GM12878 (cell line): ENCODE measurements at regions not wholly inside any gene's neighbourhood (a gene's known extent, or its start where the extent isn't known, plus 50 kb on each side); places are given as distances from the start of the nearest gene placed in this dataset.

Experiments used
- ATAC-seq: fragments of 200-7000 bp; cut with Tn5 transposase; 3 replicates; pipeline ENCODE4 v1.9.1; 2020; ENCODE audit warnings: mild to moderate bottlenecking, moderate library complexity
- BruUV-seq: library from RNA; stranded (reverse); fragments of 400-500 nt; replicated peaks from 2 replicates; lab custom pipeline; 2021; lab: Mats Ljungman, UMichigan
- CTCF ChIA-PET: fragments of 300-600 bp; sonication (Branson Sonifier 250); formaldehyde crosslinking; extraction: SDS; loops from one replicate; lab custom pipeline; 2021; ENCODE audit warnings: inconsistent platforms; lab: Yijun Ruan, JAX
- POLR2A ChIA-PET: fragments of 350-600 bp; formaldehyde crosslinking; extraction: SDS; loops from one replicate; lab custom pipeline; 2021; ENCODE audit warnings: inconsistent platforms; lab: Charles Lee
- RAD21 ChIA-PET: fragments of 300-600 bp; sonication (Branson Sonifier 250); formaldehyde crosslinking; loops from one replicate; lab custom pipeline; 2023; ENCODE audit warnings: antibody characterized with exemption; ENCODE audit not compliant: unreplicated experiment; lab: Charles Lee
- SMC1A ChIA-PET: fragments of 300-600 bp; sonication (Branson Sonifier 250); formaldehyde crosslinking; loops from one replicate; lab custom pipeline; 2023; ENCODE audit not compliant: unreplicated experiment, uncharacterized antibody; lab: Charles Lee
- DNase-seq: peaks from one replicate; pipeline ENCODE4 v3.0.0-alpha.2; 2011; ENCODE audit warnings: low read depth, low spot score
- FAIRE-seq: peaks from 3 replicates; lab custom pipeline; 2011; peaks lifted over from hg19 to GRCh38; lab: Jason Lieb, UNC
- H2AFZ ChIP-seq: 2 replicates; pipeline ENCODE4 v1.6.0; 2011; ENCODE audit warnings: low read depth, low read length, control low read depth; ENCODE audit not compliant: control insufficient read depth
- H3K27ac ChIP-seq: 2 replicates; pipeline ENCODE4 v1.5.1; 2011; ENCODE audit warnings: control low read depth; ENCODE audit not compliant: control insufficient read depth, insufficient read depth
- H3K27me3 ChIP-seq, 2 experiments: replicated peaks in 1 of 2; 2 replicates each; pipeline versions ENCODE4 v1.6.0 to v1.6.1; 2011; ENCODE audit warnings: low read length in 1 of 2; ENCODE audit not compliant: control insufficient read depth in 2 of 2, insufficient read depth in 2 of 2
- H3K36me3 ChIP-seq, 2 experiments: 2 replicates each; pipeline ENCODE4 v1.5.1; 2011; ENCODE audit warnings: low read length in 1 of 2; ENCODE audit not compliant: control insufficient read depth in 2 of 2, insufficient read depth in 2 of 2
- H3K4me1 ChIP-seq: 2 replicates; pipeline ENCODE4 v1.6.1; 2011; ENCODE audit warnings: mild to moderate bottlenecking, low read length, moderate library complexity, mixed read lengths; ENCODE audit not compliant: control insufficient read depth, insufficient read depth
- H3K4me2 ChIP-seq: 2 replicates; pipeline ENCODE4 v1.6.0; 2011; ENCODE audit warnings: control low read depth; ENCODE audit not compliant: control insufficient read depth, insufficient read depth
- H3K4me3 ChIP-seq: fragments of 200-600 bp; sonication (generic); 2 replicates; pipeline ENCODE4 v1.5.1; 2016
- H3K79me2 ChIP-seq: 2 replicates; pipeline ENCODE4 v1.6.0; 2011; ENCODE audit warnings: low read length; ENCODE audit not compliant: control insufficient read depth, insufficient read depth
- H3K9ac ChIP-seq: 2 replicates; pipeline ENCODE4 v1.8.0; 2011; ENCODE audit warnings: low read length, control low read depth, mixed read lengths; ENCODE audit not compliant: control insufficient read depth, insufficient read depth
- H3K9me3 ChIP-seq: replicated peaks from 3 replicates; pipeline ENCODE4 v1.5.1; 2011; ENCODE audit warnings: mild to moderate bottlenecking, low read length; ENCODE audit not compliant: control insufficient read depth, insufficient read depth
- H4K20me1 ChIP-seq: 2 replicates; pipeline ENCODE4 v1.6.0; 2011; ENCODE audit not compliant: control insufficient read depth, insufficient read depth
- ATF7 ChIP-seq: fragments of 450-650 bp; IDR thresholded peaks from 2 replicates; pipeline ENCODE4 v1.6.1; 2016; ENCODE audit warnings: low read depth, mild to moderate bottlenecking
- BACH1 ChIP-seq: fragments of 450-650 bp; IDR thresholded peaks from 2 replicates; pipeline ENCODE4 v1.6.1; 2017; ENCODE audit warnings: mild to moderate bottlenecking, borderline replicate concordance
- CBFB ChIP-seq: IDR thresholded peaks from 2 replicates; pipeline ENCODE4 v1.6.1; 2016; ENCODE audit warnings: antibody characterized with exemption, low read depth
- CEBPB ChIP-seq, 2 experiments: fragments of 150-350 bp in 1 of 2; IDR thresholded peaks; 2 replicates each; pipeline ENCODE4 v1.6.1; 2012 to 2014; ENCODE audit warnings: low read depth in 2 of 2, low read length in 2 of 2, borderline replicate concordance in 1 of 2, inconsistent platforms in 1 of 2
- DPF2 ChIP-seq: fragments of 450-650 bp; IDR thresholded peaks from 2 replicates; pipeline ENCODE4 v1.6.1; 2017; ENCODE audit warnings: mild to moderate bottlenecking
- EZH2 ChIP-seq: IDR thresholded peaks from 2 replicates; pipeline ENCODE4 v1.6.1; 2012; ENCODE audit warnings: low read depth, mild to moderate bottlenecking, control low read depth, inconsistent platforms, low read length, borderline replicate concordance; ENCODE audit not compliant: control insufficient read depth
- FOXK2 ChIP-seq: fragments of 450-650 bp; IDR thresholded peaks from 2 replicates; pipeline ENCODE4 v1.6.1; 2017; ENCODE audit warnings: mild to moderate bottlenecking, moderate library complexity
- HCFC1 ChIP-seq: fragments of 150-350 bp; IDR thresholded peaks from 2 replicates; pipeline ENCODE4 v1.6.1; 2014; ENCODE audit warnings: low read length
- SMARCA5 ChIP-seq: fragments of 450-650 bp; IDR thresholded peaks from 2 replicates; pipeline ENCODE4 v1.6.1; 2017; ENCODE audit warnings: mild to moderate bottlenecking
- WGBS: methylation state at CpG from one replicate; pipeline ENCODE4 v1.1.6; 2016; ENCODE audit warnings: low lambda C conversion rate; ENCODE audit not compliant: insufficient replicate concordance, insufficient coverage; ENCODE audit errors: missing lambda C conversion rate; 5-methylcytosine and 5-hydroxymethylcytosine counted together
- in situ Hi-C: fragments of 300-500 bp; cut with MboI; formaldehyde crosslinking; loops from 9 replicates; pipeline ENCODE4 v1.14.3; 2018; ENCODE audit warnings: mixed read lengths
- intact Hi-C: fragments of 100-400 bp; cut with micrococcal nuclease; formaldehyde crosslinking; loops from one replicate; pipeline ENCODE4 v1.14.2; 2022; ENCODE audit not compliant: unreplicated experiment
- TF ChIP-seq, protein P1 (sequence below): IDR thresholded peaks from 2 replicates; pipeline ENCODE4 v1.6.1; 2011; ENCODE audit warnings: low read depth, mild to moderate bottlenecking, low read length, moderate library complexity, borderline replicate concordance; ENCODE audit errors: extremely low read depth
- TF ChIP-seq, protein P2 (sequence below): IDR thresholded peaks from 2 replicates; pipeline ENCODE4 v1.6.1; 2012; ENCODE audit warnings: low read length, inconsistent platforms

DNA sequence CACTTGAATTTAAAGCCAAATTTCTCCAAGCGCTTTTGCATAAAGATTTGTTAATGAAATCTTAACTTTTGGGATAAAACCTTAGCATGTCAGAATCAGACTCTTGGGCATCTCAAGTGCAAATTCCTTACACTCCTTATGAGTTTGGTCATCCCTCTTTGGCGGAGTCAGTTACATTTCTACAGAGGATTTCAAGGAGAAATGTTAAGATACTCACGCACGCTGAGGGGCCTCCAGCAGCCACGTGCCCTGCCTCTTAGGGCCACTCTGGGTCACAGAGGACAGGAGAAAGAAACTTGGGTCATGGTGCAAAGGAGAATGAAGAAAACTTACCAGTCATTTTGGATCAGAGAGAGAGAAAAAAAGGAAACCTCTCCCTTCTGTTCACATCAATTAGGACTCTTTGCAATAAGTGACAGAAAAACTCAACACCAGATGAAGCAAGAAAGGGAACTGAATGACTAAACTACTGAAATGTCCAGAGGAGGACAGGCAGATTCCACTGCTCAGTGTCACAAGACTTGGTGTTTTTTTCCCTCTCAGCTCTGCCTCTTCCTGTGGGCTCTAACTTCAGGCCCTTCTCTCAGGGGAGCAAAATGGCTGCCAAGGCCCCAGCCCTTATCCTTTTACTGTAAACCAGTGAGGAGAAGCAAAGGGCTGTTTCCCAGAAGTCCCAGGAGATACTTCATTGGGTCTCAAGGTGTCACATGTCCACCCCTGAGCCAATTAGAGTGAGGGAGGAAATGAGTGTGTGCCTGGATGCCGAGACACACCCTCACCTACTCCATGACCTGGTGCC lies 63.3 kb upstream of the NFIL3 start:
- H3K79me2 ChIP-seq = no peaks in the 10 kb centered on the region
- H3K4me3 ChIP-seq = no peak overlapping the region
- no peak for FAIRE-seq
- intact Hi-C loops = no loop called here
- SMC1A ChIA-PET = interaction anchor here (0.6 kb wide), 2 partner anchors 39 to 173 kb away, joined by 3 read pairs; no protein-coding TSS in a partner anchor
- no peak for ATAC-seq
- H3K27me3 ChIP-seq = no peaks in the 10 kb centered on the region; a peak in 2 of 4 replicates
- no peaks in the 10 kb centered on the region for H3K4me1 ChIP-seq
- WGBS = 38% methylated on average over 6 of the region's 6 CpGs
- H3K36me3 ChIP-seq = no peaks in the 10 kb centered on the region; a peak in 1 of 4 replicates
- RAD21 ChIA-PET = no interaction called here
- H3K9me3 ChIP-seq = no peaks in the 10 kb centered on the region; the same call in 2 of the 3 replicates
- DNase-seq = no peak
- H3K4me2 ChIP-seq = no peak overlapping the region
- CTCF ChIA-PET = no interaction called here
- POLR2A ChIA-PET = no interaction called here
- H2AFZ ChIP-seq = no peak overlapping the region
- no TSS peak for BruUV-seq
- H4K20me1 ChIP-seq = no peaks in the 10 kb centered on the region
- TF ChIP-seq, protein P1, sequence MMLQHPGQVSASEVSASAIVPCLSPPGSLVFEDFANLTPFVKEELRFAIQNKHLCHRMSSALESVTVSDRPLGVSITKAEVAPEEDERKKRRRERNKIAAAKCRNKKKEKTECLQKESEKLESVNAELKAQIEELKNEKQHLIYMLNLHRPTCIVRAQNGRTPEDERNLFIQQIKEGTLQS = no peak
- TF ChIP-seq, protein P2, sequence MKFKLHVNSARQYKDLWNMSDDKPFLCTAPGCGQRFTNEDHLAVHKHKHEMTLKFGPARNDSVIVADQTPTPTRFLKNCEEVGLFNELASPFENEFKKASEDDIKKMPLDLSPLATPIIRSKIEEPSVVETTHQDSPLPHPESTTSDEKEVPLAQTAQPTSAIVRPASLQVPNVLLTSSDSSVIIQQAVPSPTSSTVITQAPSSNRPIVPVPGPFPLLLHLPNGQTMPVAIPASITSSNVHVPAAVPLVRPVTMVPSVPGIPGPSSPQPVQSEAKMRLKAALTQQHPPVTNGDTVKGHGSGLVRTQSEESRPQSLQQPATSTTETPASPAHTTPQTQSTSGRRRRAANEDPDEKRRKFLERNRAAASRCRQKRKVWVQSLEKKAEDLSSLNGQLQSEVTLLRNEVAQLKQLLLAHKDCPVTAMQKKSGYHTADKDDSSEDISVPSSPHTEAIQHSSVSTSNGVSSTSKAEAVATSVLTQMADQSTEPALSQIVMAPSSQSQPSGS = no peak
- TF ChIP-seq DPF2 (no peak), SMARCA5 (no peak), EZH2 (no peak), HCFC1 (no peak), CBFB (no peak), ATF7 (no peak), CEBPB (IDR thresholded peaks at IDR 0.05; ENCODE audit: borderline replicate concordance in 1 of 2, low read depth in 2 of 2, low read length in 2 of 2) (no peak), BACH1 (no peak), FOXK2 (no peak)
- H3K9ac ChIP-seq = no peak overlapping the region
- H3K27ac ChIP-seq = no peak overlapping the region
- in situ Hi-C loops = no loop called here
